ENCODE measurements at regions not wholly inside any gene's neighbourhood (a gene's known extent, or its start where the extent isn't known, plus 50 kb on each side); places are given as distances from the start of the nearest gene placed in this dataset.

GRCh38 chr15:96093063-96093462 is 237.4 kb upstream of the NR2F2 start:
- Histone ChIP-seq H3K4me3 (no peak overlapping the region), H3K4me1 (ENCODE audit: insufficient read depth) (no peaks in the 10 kb centered on the region; the same call in 1 of the 2 replicates), H3K36me3 (ENCODE audit: insufficient read depth) (no peaks in the 10 kb centered on the region), H3K4me2 (no peak overlapping the region), H3K9me2 (ENCODE audit: insufficient read depth) (no peaks in the 10 kb centered on the region), H3K79me2 (replicated peaks; ENCODE audit: insufficient read depth) (no peaks in the 10 kb centered on the region), H3K27ac (ENCODE audit: low read depth) (no peak overlapping the region), H3K27me3 (ENCODE audit: insufficient read depth) (peaks cover 76% of the 10 kb centered on the region), H3F3A (replicated peaks; ENCODE audit: low read depth) (no peaks in the 10 kb centered on the region), H2AFZ (no peak overlapping the region), H4K20me1 (replicated peaks; ENCODE audit: insufficient read depth) (no peaks in the 10 kb centered on the region)
- no peaks in the 10 kb centered on the region for H3K36me3 Mint-ChIP-seq (ENCODE audit: low read depth)
- ATAC-seq (no peak), DNase-seq (ENCODE audit: low spot score) (no peak)
- peaks cover 44% of the 10 kb centered on the region for H3K27me3 Mint-ChIP-seq (ENCODE audit: insufficient read depth, low read depth, poor library complexity)
- no peak overlapping the region for H3K4me3 Mint-ChIP-seq
- H3K27ac Mint-ChIP-seq = no peak overlapping the region
- H3K9me3 Mint-ChIP-seq = no peaks in the 10 kb centered on the region
- peaks cover 11% of the 10 kb centered on the region; the same call in 2 of the 3 replicates for H3K4me1 Mint-ChIP-seq
- TF ChIP-seq EZH2phosphoT487 (IDR thresholded peaks at IDR 0.05; ENCODE audit: unreplicated experiment) = no peak
- TF ChIP-seq REST (IDR thresholded peaks at IDR 0.05; ENCODE audit: unreplicated experiment) = no peak
- TF ChIP-seq JUNB (IDR thresholded peaks at IDR 0.05; ENCODE audit: unreplicated experiment) = no peak
- no peak for TF ChIP-seq ZNF331 (CRISPR knock-in tag; IDR thresholded peaks at IDR 0.05; ENCODE audit: low read depth)
- TF ChIP-seq NANOG (IDR thresholded peaks at IDR 0.05; ENCODE audit: borderline replicate concordance) = no peak
- no peak for TF ChIP-seq ZNF462 (CRISPR knock-in tag; IDR thresholded peaks at IDR 0.05)
- no peak for TF ChIP-seq STAT1 (IDR thresholded peaks at IDR 0.05; ENCODE audit: unreplicated experiment)
- no peak for TF ChIP-seq POLR2AphosphoS5 (IDR thresholded peaks at IDR 0.05; ENCODE audit: low read depth)
- TF ChIP-seq CTCF (conservative IDR thresholded peaks at IDR 0.05; ENCODE audit: low read depth in 2 of 2) = no peak
- TF ChIP-seq ZNF114 (CRISPR knock-in tag; IDR thresholded peaks at IDR 0.05) = no peak
- TF ChIP-seq CREB1 (CRISPR knock-in tag; IDR thresholded peaks at IDR 0.05; ENCODE audit: low read depth) = no peak
- TF ChIP-seq EZH2 (IDR thresholded peaks at IDR 0.05; ENCODE audit: low read depth, unreplicated experiment) = no peak
